ENCODE measurements at regions not wholly inside any gene's neighbourhood (a gene's known extent, or its start where the extent isn't known, plus 50 kb on each side); places are given as distances from the start of the nearest gene placed in this dataset.

- no peak for TF ChIP-seq ZNF384 (IDR thresholded peaks at IDR 0.05)
- TF ChIP-seq FOXA1 (IDR thresholded peaks at IDR 0.05): no peak
- TF ChIP-seq SP1 (IDR thresholded peaks at IDR 0.05): no peak
- TF ChIP-seq FOXM1 (IDR thresholded peaks at IDR 0.05; ENCODE audit: borderline replicate concordance): no peak
- no peak for TF ChIP-seq BHLHE40 (IDR thresholded peaks at IDR 0.05; ENCODE audit: borderline replicate concordance)
- TF ChIP-seq SUZ12 (IDR thresholded peaks at IDR 0.05): no peak
- no peak for TF ChIP-seq ARNT (IDR thresholded peaks at IDR 0.05)
- TF ChIP-seq ELF4 (IDR thresholded peaks at IDR 0.05): no peak
Measured at GRCh38 chr7:155882596-155882995, 70.3 kb upstream of the SHH start.
